CD14-positive monocyte (primary cell): ENCODE measurements at regions not wholly inside any gene's neighbourhood (a gene's known extent, or its start where the extent isn't known, plus 50 kb on each side); places are given as distances from the start of the nearest gene placed in this dataset.

Experiments
- DNase-seq, 3 donors: peaks; one replicate each; pipeline ENCODE4 v3.0.0-alpha.2; 2011 to 2022
- H2AFZ ChIP-seq: 2 replicates; pipeline ENCODE4 v1.6.0; 2012; ENCODE audit warnings: mild to moderate bottlenecking, low read depth, low read length, inconsistent platforms; ENCODE audit not compliant: insufficient read depth, poor library complexity, severe bottlenecking
- H3K27ac ChIP-seq, 2 donors: 1 replicate in 1 of 2; 2 replicates in 1 of 2; pipeline ENCODE4 v1.5.1; 2012 to 2013; ENCODE audit warnings: low read length in 2 of 2, control low read depth in 1 of 2, inconsistent platforms in 1 of 2, low read depth in 1 of 2, mild to moderate bottlenecking in 1 of 2
- H3K27me3 ChIP-seq, 2 donors: one replicate each; pipeline versions ENCODE4 v1.6.0 to v1.6.1; 2011 to 2013; ENCODE audit warnings: low read length in 2 of 2; ENCODE audit not compliant: control insufficient read depth in 2 of 2, insufficient read depth in 2 of 2
- H3K36me3 ChIP-seq, 2 donors: replicated peaks in 1 of 2; 1 replicate in 1 of 2; 2 replicates in 1 of 2; pipeline versions ENCODE4 v1.5.1 to v1.6.1; 2012 to 2013; ENCODE audit warnings: low read length in 2 of 2, control low read depth in 1 of 2, inconsistent platforms in 1 of 2, mild to moderate bottlenecking in 1 of 2; ENCODE audit not compliant: insufficient read depth in 2 of 2, control insufficient read depth in 1 of 2
- H3K4me1 ChIP-seq, 2 donors: 1 replicate in 1 of 2; 2 replicates in 1 of 2; pipeline versions ENCODE4 v1.5.1 to v1.6.1; 2012 to 2013; ENCODE audit warnings: low read length in 2 of 2, control low read depth in 1 of 2, inconsistent platforms in 1 of 2, mild to moderate bottlenecking in 1 of 2, moderate library complexity in 1 of 2; ENCODE audit not compliant: insufficient read depth in 2 of 2, control insufficient read depth in 1 of 2
- H3K4me2 ChIP-seq: replicated peaks from 2 replicates; pipeline ENCODE3; 2012; ENCODE audit warnings: low read length, moderate library complexity, mild to moderate bottlenecking; ENCODE audit not compliant: poor library complexity, severe bottlenecking; ENCODE audit errors: extremely low read depth
- H3K4me3 ChIP-seq, 3 experiments: fragments of 200-600 bp in 1 of 3; sonication (generic) in 1 of 3; replicated peaks in 1 of 3; 1 replicate in 2 of 3; 2 replicates in 1 of 3; pipeline ENCODE4 v1.5.1; 2011 to 2013; ENCODE audit warnings: low read length in 3 of 3, mild to moderate bottlenecking in 3 of 3, control low read depth in 2 of 3, low read depth in 2 of 3, inconsistent platforms in 1 of 3, moderate library complexity in 1 of 3
- H3K79me2 ChIP-seq: 2 replicates; pipeline ENCODE4 v1.6.0; 2012; ENCODE audit warnings: mild to moderate bottlenecking, control low read depth, inconsistent platforms, low read length, moderate library complexity; ENCODE audit not compliant: insufficient read depth
- H3K9ac ChIP-seq: 2 replicates; pipeline ENCODE4 v1.6.0; 2017; ENCODE audit warnings: low read length, mild to moderate bottlenecking; ENCODE audit not compliant: insufficient read depth, poor library complexity, severe bottlenecking
- H3K9me3 ChIP-seq, 2 donors: replicated peaks in 1 of 2; 1 replicate in 1 of 2; 2 replicates in 1 of 2; pipeline versions ENCODE4 v1.5.1 to v1.6.1; 2012 to 2013; ENCODE audit warnings: low read length in 2 of 2, control low read depth in 1 of 2; ENCODE audit not compliant: control insufficient read depth in 1 of 2, insufficient read depth in 1 of 2
- H4K20me1 ChIP-seq: 2 replicates; pipeline ENCODE4 v1.6.0; 2012; ENCODE audit warnings: mild to moderate bottlenecking, low read length, control low read depth, moderate library complexity; ENCODE audit not compliant: insufficient read depth
- H3K27ac Mint-ChIP-seq, 7 donors: one replicate each; pipeline ENCODE4 v1.8.0; 2020; ENCODE audit warnings: mild to moderate bottlenecking in 7 of 7, mixed read lengths in 7 of 7, moderate library complexity in 6 of 7, inconsistent platforms in 2 of 7
- H3K27me3 Mint-ChIP-seq, 3 donors: one replicate each; pipeline ENCODE4 v1.8.0; 2021 to 2022; ENCODE audit warnings: low read depth in 3 of 3, mild to moderate bottlenecking in 3 of 3, mixed read lengths in 3 of 3, moderate library complexity in 3 of 3, inconsistent platforms in 1 of 3
- H3K36me3 Mint-ChIP-seq, 2 donors: one replicate each; pipeline ENCODE4 v1.8.0; 2020; ENCODE audit warnings: mixed read lengths in 2 of 2, inconsistent platforms in 1 of 2, mild to moderate bottlenecking in 1 of 2
- H3K4me1 Mint-ChIP-seq: one replicate; pipeline ENCODE4 v1.8.0; 2020; ENCODE audit warnings: mild to moderate bottlenecking, mixed read lengths
- H3K4me3 Mint-ChIP-seq, 2 donors: one replicate each; pipeline ENCODE4 v1.8.0; 2020; ENCODE audit warnings: mild to moderate bottlenecking in 2 of 2, mixed read lengths in 2 of 2, moderate library complexity in 1 of 2
- H3K9me3 Mint-ChIP-seq, 7 donors: one replicate each; pipeline ENCODE4 v1.8.0; 2020 to 2022; ENCODE audit warnings: mixed read lengths in 7 of 7, mild to moderate bottlenecking in 6 of 7, moderate library complexity in 6 of 7, inconsistent platforms in 2 of 7
- WGBS: methylation state at CpG from one replicate; pipeline ENCODE4 v1.1.5; 2013; ENCODE audit warnings: missing lambda C conversion rate; ENCODE audit not compliant: insufficient coverage; 5-methylcytosine and 5-hydroxymethylcytosine counted together
- intact Hi-C, 2 donors: fragments of 100-400 bp; cut with micrococcal nuclease; formaldehyde crosslinking; loops; one replicate each; pipeline versions ENCODE4 v1.15.0 to v1.15.1; 2023
- TF ChIP-seq, protein P1 (sequence below): fragments of 200-600 bp; IDR thresholded peaks from one replicate; pipeline ENCODE4 v1.8.0; 2022; ENCODE audit warnings: antibody characterized with exemption, mild to moderate bottlenecking

DNA sequence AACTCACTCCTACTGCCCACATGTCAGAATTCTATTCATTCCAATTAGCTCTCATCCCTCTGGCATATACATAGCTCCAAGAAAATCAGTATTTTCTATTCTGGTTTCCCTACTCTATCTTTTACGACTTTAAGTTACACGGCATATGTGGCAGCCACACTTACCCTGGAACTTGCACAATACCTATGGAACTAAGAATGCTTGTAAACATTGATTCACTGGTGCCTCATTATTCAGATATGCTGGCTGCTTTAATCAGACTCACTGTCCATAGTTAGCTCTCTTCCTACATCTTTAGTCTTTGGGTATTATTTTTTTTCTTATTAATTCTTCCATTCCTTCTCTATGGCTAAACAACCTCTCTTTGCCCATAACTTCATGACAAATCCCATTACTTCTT is 1519.9 kb upstream of the ACVR2A start:
- no peaks in the 10 kb centered on the region for H3K4me1 ChIP-seq
- H3K4me3 ChIP-seq: no peak overlapping the region
- H3K27me3 ChIP-seq: no peaks in the 10 kb centered on the region
- Mint-ChIP-seq H3K9me3 (peaks cover 0 to 2% (median 0%) of the 10 kb centered on the region in 7 donors), H3K27me3 (peaks cover 0 to 2% (median 0%) of the 10 kb centered on the region in 3 donors), H3K4me1 (no peaks in the 10 kb centered on the region), H3K36me3 (no peaks in the 10 kb centered on the region), H3K4me3 (no peak overlapping the region), H3K27ac (no peak overlapping the region)
- H3K4me2 ChIP-seq: no peak overlapping the region
- no peak overlapping the region for H3K27ac ChIP-seq
- no peaks in the 10 kb centered on the region for H3K79me2 ChIP-seq
- H3K9me3 ChIP-seq: no peaks in the 10 kb centered on the region
- no peak overlapping the region for H3K9ac ChIP-seq
- TF ChIP-seq, protein P1, sequence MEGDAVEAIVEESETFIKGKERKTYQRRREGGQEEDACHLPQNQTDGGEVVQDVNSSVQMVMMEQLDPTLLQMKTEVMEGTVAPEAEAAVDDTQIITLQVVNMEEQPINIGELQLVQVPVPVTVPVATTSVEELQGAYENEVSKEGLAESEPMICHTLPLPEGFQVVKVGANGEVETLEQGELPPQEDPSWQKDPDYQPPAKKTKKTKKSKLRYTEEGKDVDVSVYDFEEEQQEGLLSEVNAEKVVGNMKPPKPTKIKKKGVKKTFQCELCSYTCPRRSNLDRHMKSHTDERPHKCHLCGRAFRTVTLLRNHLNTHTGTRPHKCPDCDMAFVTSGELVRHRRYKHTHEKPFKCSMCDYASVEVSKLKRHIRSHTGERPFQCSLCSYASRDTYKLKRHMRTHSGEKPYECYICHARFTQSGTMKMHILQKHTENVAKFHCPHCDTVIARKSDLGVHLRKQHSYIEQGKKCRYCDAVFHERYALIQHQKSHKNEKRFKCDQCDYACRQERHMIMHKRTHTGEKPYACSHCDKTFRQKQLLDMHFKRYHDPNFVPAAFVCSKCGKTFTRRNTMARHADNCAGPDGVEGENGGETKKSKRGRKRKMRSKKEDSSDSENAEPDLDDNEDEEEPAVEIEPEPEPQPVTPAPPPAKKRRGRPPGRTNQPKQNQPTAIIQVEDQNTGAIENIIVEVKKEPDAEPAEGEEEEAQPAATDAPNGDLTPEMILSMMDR: no peak
- H4K20me1 ChIP-seq: no peaks in the 10 kb centered on the region
- DNase-seq: no peak
- 86% methylated on average over 1 of the region's 2 CpGs for WGBS
- intact Hi-C loops: no loop called here
- no peak overlapping the region for H2AFZ ChIP-seq
- H3K36me3 ChIP-seq: no peaks in the 10 kb centered on the region

DNA sequence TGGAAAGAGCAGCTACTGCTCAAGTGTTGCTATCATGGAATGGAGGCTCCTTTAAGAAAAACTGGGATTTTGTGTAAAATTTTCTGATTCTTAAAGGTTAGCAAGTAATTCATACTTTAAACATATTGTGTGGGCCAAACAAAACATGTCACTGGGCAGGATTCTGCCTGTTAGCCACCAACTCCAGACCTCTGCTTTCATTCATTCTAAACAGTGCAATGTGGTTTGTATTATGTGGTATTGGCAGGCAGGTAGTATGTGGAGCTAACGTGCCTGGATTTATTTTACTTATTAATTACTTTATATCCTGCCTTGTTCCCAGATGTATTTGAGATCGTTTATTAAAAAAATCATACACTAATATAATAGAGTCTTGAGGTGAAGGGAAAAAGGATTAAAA is 1521.3 kb upstream of the ACVR2A start:
- H3K27me3 ChIP-seq: no peaks in the 10 kb centered on the region
- Mint-ChIP-seq H3K4me1 (no peaks in the 10 kb centered on the region), H3K27ac (no peak overlapping the region), H3K9me3 (peaks cover 0 to 2% (median 0%) of the 10 kb centered on the region in 7 donors), H3K36me3 (no peaks in the 10 kb centered on the region), H3K4me3 (no peak overlapping the region), H3K27me3 (peaks cover 0 to 2% (median 0%) of the 10 kb centered on the region in 3 donors)
- H4K20me1 ChIP-seq: no peaks in the 10 kb centered on the region
- DNase-seq: no peak
- no peaks in the 10 kb centered on the region for H3K79me2 ChIP-seq
- no peak overlapping the region for H3K4me3 ChIP-seq
- H3K36me3 ChIP-seq: no peaks in the 10 kb centered on the region
- H3K9ac ChIP-seq: no peak overlapping the region
- no peaks in the 10 kb centered on the region for H3K4me1 ChIP-seq
- intact Hi-C loops: no loop called here
- no peaks in the 10 kb centered on the region for H3K9me3 ChIP-seq
- H3K4me2 ChIP-seq: no peak overlapping the region
- no peak overlapping the region for H2AFZ ChIP-seq
- H3K27ac ChIP-seq: no peak overlapping the region
- TF ChIP-seq, protein P1: no peak
- no CpG with 5 or more reads among the region's 2 CpGs for WGBS
